ENCODE measurements at regions not wholly inside any gene's neighbourhood (a gene's known extent, or its start where the extent isn't known, plus 50 kb on each side); places are given as distances from the start of the nearest gene placed in this dataset.

- TF ChIP-seq CTCF (IDR thresholded peaks at IDR 0.05; ENCODE audit: low read depth, low read length) (no peak), MYC (IDR thresholded peaks at IDR 0.05; ENCODE audit: low read depth, low read length) (no peak)
Observed at GRCh38 chr10:30702860-30703259, 73.3 kb upstream of the LYZL2 start.
